HepG2 (cell line): ENCODE measurements at regions not wholly inside any gene's neighbourhood (a gene's known extent, or its start where the extent isn't known, plus 50 kb on each side); places are given as distances from the start of the nearest gene placed in this dataset.

Source experiments
- ATF1 ChIP-seq: IDR thresholded peaks from 2 replicates; pipeline ENCODE4 v1.6.1; 2016; ENCODE audit warnings: mild to moderate bottlenecking, control low read depth
- KLF12 ChIP-seq: sonication (generic); formaldehyde crosslinking; IDR thresholded peaks from 2 replicates; pipeline ENCODE4 v1.4.0; 2020; ENCODE audit warnings: missing genetic modification reagents, borderline replicate concordance
- NFAT5 ChIP-seq: sonication (generic); formaldehyde crosslinking; IDR thresholded peaks from 2 replicates; pipeline ENCODE4 v1.4.0; 2020; ENCODE audit warnings: missing genetic modification reagents
- NPAS2 ChIP-seq: sonication (generic); formaldehyde crosslinking; IDR thresholded peaks from 2 replicates; pipeline ENCODE4 v1.8.0; 2022; ENCODE audit warnings: mild to moderate bottlenecking, missing genetic modification reagents, borderline replicate concordance
- SMYD3 ChIP-seq: sonication (generic); formaldehyde crosslinking; IDR thresholded peaks from 2 replicates; pipeline ENCODE4 v1.8.1; 2023; ENCODE audit warnings: mild to moderate bottlenecking, missing genetic modification reagents
- ZBTB2 ChIP-seq: sonication (generic); formaldehyde crosslinking; IDR thresholded peaks from 2 replicates; pipeline ENCODE4 v1.8.0; 2022; ENCODE audit warnings: low read depth, missing genetic modification reagents
- ZBTB3 ChIP-seq: sonication (generic); formaldehyde crosslinking; IDR thresholded peaks from 2 replicates; pipeline ENCODE4 v1.4.0; 2020; ENCODE audit warnings: low read depth, mild to moderate bottlenecking, moderate library complexity, missing genetic modification reagents, borderline replicate concordance
- ZNF687 ChIP-seq: sonication (generic); formaldehyde crosslinking; IDR thresholded peaks from 2 replicates; pipeline ENCODE4 v1.5.1; 2020; ENCODE audit warnings: mild to moderate bottlenecking, missing genetic modification reagents, moderate library complexity
- ZNF75D ChIP-seq: sonication (generic); formaldehyde crosslinking; IDR thresholded peaks from 2 replicates; pipeline ENCODE4 v1.8.1; 2023; ENCODE audit warnings: missing genetic modification reagents, mild to moderate bottlenecking, borderline replicate concordance

GRCh38 chr11:57873196-57873911 lies 111.8 kb downstream of the CTNND1 start (continued):
- TF ChIP-seq ZNF75D (CRISPR knock-in tag) = no peak
- no peak for TF ChIP-seq ZNF687 (CRISPR knock-in tag)
- TF ChIP-seq ATF1 (CRISPR knock-in tag) = no peak
- TF ChIP-seq SMYD3 (CRISPR knock-in tag) = no peak
- no peak for TF ChIP-seq NPAS2 (CRISPR knock-in tag)
- TF ChIP-seq NFAT5 (CRISPR knock-in tag) = no peak
- no peak for TF ChIP-seq ZBTB2
- TF ChIP-seq KLF12 (CRISPR knock-in tag) = no peak
- no peak for TF ChIP-seq ZBTB3 (CRISPR knock-in tag)
